ENCODE measurements at regions not wholly inside any gene's neighbourhood (a gene's known extent, or its start where the extent isn't known, plus 50 kb on each side); places are given as distances from the start of the nearest gene placed in this dataset.

DNA sequence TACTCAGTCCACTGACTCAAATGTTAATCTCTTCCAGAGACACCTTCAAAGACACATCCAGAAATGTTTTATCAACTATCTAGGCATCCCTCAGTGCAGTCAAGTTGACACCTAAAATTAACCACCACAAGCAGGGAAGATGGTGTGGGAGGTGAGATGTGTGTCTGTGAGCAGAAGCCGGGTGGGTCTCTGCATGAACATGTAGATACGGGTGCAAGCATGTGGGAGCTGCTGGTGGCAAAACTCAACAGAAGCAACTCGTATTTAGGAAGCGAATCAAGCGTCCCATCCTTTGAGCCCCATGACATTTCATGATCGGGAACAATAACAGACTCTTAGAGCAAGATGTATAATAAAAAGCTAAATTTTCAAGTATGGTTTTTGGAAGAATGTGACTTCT, 110.0 kb upstream of the C14orf180 start:
- Histone ChIP-seq H3K36me3 (ENCODE audit: control insufficient read depth in 2 of 2, insufficient read depth in 2 of 2, low read length in 2 of 2) (no peaks in the 10 kb centered on the region), H3K9ac (ENCODE audit: low read depth in 1 of 2, low read length in 2 of 2) (no peak overlapping the region), H3K4me3 (ENCODE audit: low read length in 2 of 2) (no peak overlapping the region), H3K27me3 (ENCODE audit: control insufficient read depth in 2 of 2, insufficient read depth in 2 of 2, low read length in 2 of 2) (no peaks in the 10 kb centered on the region), H3K27ac (ENCODE audit: low read depth in 2 of 2, low read length in 2 of 2) (no peak overlapping the region), H3K9me3 (ENCODE audit: control insufficient read depth in 2 of 2, low read length in 2 of 2) (no peaks in the 10 kb centered on the region), H3K4me1 (ENCODE audit: control insufficient read depth in 2 of 2, insufficient read depth in 2 of 2, low read length in 2 of 2) (no peaks in the 10 kb centered on the region)

DNA sequence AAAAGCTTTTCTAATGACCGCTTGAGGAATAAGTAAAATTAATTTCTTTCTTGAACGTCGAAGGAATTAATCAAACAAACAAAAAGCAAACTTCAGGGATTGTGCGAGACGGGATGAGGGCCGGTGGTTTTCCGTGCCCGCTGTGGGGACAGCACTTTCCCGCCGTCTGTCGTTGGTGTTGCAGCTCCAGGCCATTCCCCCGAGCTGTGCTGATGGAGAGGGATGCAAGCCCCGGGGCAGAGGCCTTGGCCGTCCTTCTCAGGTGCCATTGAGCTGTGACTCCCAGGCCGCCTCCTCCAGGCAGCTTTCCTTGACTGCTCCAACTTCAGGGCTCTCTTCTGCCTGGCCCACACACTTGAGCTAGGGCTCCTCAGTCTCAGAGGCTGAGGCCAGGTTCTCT, 109.0 kb upstream of the C14orf180 start:
- Histone ChIP-seq H3K9ac (ENCODE audit: low read depth in 1 of 2, low read length in 2 of 2) (no peak overlapping the region), H3K4me1 (ENCODE audit: control insufficient read depth in 2 of 2, insufficient read depth in 2 of 2, low read length in 2 of 2) (no peaks in the 10 kb centered on the region), H3K9me3 (ENCODE audit: control insufficient read depth in 2 of 2, low read length in 2 of 2) (no peaks in the 10 kb centered on the region), H3K4me3 (ENCODE audit: low read length in 2 of 2) (no peak overlapping the region), H3K27ac (ENCODE audit: low read depth in 2 of 2, low read length in 2 of 2) (no peak overlapping the region), H3K36me3 (ENCODE audit: control insufficient read depth in 2 of 2, insufficient read depth in 2 of 2, low read length in 2 of 2) (no peaks in the 10 kb centered on the region), H3K27me3 (ENCODE audit: control insufficient read depth in 2 of 2, insufficient read depth in 2 of 2, low read length in 2 of 2) (no peaks in the 10 kb centered on the region)

- no peaks in the 10 kb centered on the region for H3K4me1 ChIP-seq (ENCODE audit: control insufficient read depth in 2 of 2, insufficient read depth in 2 of 2, low read length in 2 of 2)
- H3K36me3 ChIP-seq (ENCODE audit: control insufficient read depth in 2 of 2, insufficient read depth in 2 of 2, low read length in 2 of 2) = no peaks in the 10 kb centered on the region
- no peaks in the 10 kb centered on the region for H3K27me3 ChIP-seq (ENCODE audit: control insufficient read depth in 2 of 2, insufficient read depth in 2 of 2, low read length in 2 of 2)
These were observed 108.5 kb upstream of the C14orf180 start for GRCh38 chr14:104471114-104471513.

GRCh38 chr14:104472073-104472472, 107.5 kb upstream of the C14orf180 start:
- H3K36me3 ChIP-seq (ENCODE audit: control insufficient read depth in 2 of 2, insufficient read depth in 2 of 2, low read length in 2 of 2) = no peaks in the 10 kb centered on the region

More at GRCh38 chr14:104471114-104471513, 108.5 kb upstream of the C14orf180 start:
- Histone ChIP-seq H3K27ac (ENCODE audit: low read depth in 2 of 2, low read length in 2 of 2) (no peak overlapping the region), H3K4me3 (ENCODE audit: low read length in 2 of 2) (no peak overlapping the region), H3K9ac (ENCODE audit: low read depth in 1 of 2, low read length in 2 of 2) (no peak overlapping the region), H3K9me3 (ENCODE audit: control insufficient read depth in 2 of 2, low read length in 2 of 2) (no peaks in the 10 kb centered on the region)

GRCh38 chr14:104472536-104473243, 106.9 kb upstream of the C14orf180 start:
- Histone ChIP-seq H3K27ac (ENCODE audit: low read depth in 2 of 2, low read length in 2 of 2) (no peak overlapping the region), H3K4me1 (ENCODE audit: control insufficient read depth in 2 of 2, insufficient read depth in 2 of 2, low read length in 2 of 2) (no peaks in the 10 kb centered on the region), H3K36me3 (ENCODE audit: control insufficient read depth in 2 of 2, insufficient read depth in 2 of 2, low read length in 2 of 2) (no peaks in the 10 kb centered on the region), H3K9ac (ENCODE audit: low read depth in 1 of 2, low read length in 2 of 2) (no peak overlapping the region), H3K27me3 (ENCODE audit: control insufficient read depth in 2 of 2, insufficient read depth in 2 of 2, low read length in 2 of 2) (peaks cover 0 to 3% of the 10 kb centered on the region in 2 donors), H3K9me3 (ENCODE audit: control insufficient read depth in 2 of 2, low read length in 2 of 2) (no peaks in the 10 kb centered on the region), H3K4me3 (ENCODE audit: low read length in 2 of 2) (no peak overlapping the region)

More at GRCh38 chr14:104472073-104472472, 107.5 kb upstream of the C14orf180 start:
- Histone ChIP-seq H3K4me3 (ENCODE audit: low read length in 2 of 2) (no peak overlapping the region), H3K9me3 (ENCODE audit: control insufficient read depth in 2 of 2, low read length in 2 of 2) (no peaks in the 10 kb centered on the region), H3K4me1 (ENCODE audit: control insufficient read depth in 2 of 2, insufficient read depth in 2 of 2, low read length in 2 of 2) (no peaks in the 10 kb centered on the region), H3K9ac (ENCODE audit: low read depth in 1 of 2, low read length in 2 of 2) (no peak overlapping the region), H3K27ac (ENCODE audit: low read depth in 2 of 2, low read length in 2 of 2) (no peak overlapping the region), H3K27me3 (ENCODE audit: control insufficient read depth in 2 of 2, insufficient read depth in 2 of 2, low read length in 2 of 2) (no peaks in the 10 kb centered on the region)

- no peak overlapping the region for H3K9ac ChIP-seq (ENCODE audit: low read depth in 1 of 2, low read length in 2 of 2)
- H3K4me1 ChIP-seq (ENCODE audit: control insufficient read depth in 2 of 2, insufficient read depth in 2 of 2, low read length in 2 of 2) = no peaks in the 10 kb centered on the region
- no peaks in the 10 kb centered on the region for H3K36me3 ChIP-seq (ENCODE audit: control insufficient read depth in 2 of 2, insufficient read depth in 2 of 2, low read length in 2 of 2)
- no peaks in the 10 kb centered on the region for H3K9me3 ChIP-seq (ENCODE audit: control insufficient read depth in 2 of 2, low read length in 2 of 2)
- no peak overlapping the region for H3K27ac ChIP-seq (ENCODE audit: low read depth in 2 of 2, low read length in 2 of 2)
- no peak overlapping the region for H3K4me3 ChIP-seq (ENCODE audit: low read length in 2 of 2)
- H3K27me3 ChIP-seq (ENCODE audit: control insufficient read depth in 2 of 2, insufficient read depth in 2 of 2, low read length in 2 of 2) = peaks cover 0 to 4% of the 10 kb centered on the region in 2 donors
These were observed 106.4 kb upstream of the C14orf180 start for GRCh38 chr14:104473244-104473565.

GRCh38 chr14:104473649-104474494, 105.7 kb upstream of the C14orf180 start:
- no peaks in the 10 kb centered on the region for H3K9me3 ChIP-seq (ENCODE audit: control insufficient read depth in 2 of 2, low read length in 2 of 2)
- peaks cover 0 to 4% of the 10 kb centered on the region in 2 donors for H3K27me3 ChIP-seq (ENCODE audit: control insufficient read depth in 2 of 2, insufficient read depth in 2 of 2, low read length in 2 of 2)
- no peak overlapping the region for H3K9ac ChIP-seq (ENCODE audit: low read depth in 1 of 2, low read length in 2 of 2)
- H3K4me1 ChIP-seq (ENCODE audit: control insufficient read depth in 2 of 2, insufficient read depth in 2 of 2, low read length in 2 of 2) = no peaks in the 10 kb centered on the region
- H3K27ac ChIP-seq (ENCODE audit: low read depth in 2 of 2, low read length in 2 of 2) = no peak overlapping the region
- H3K36me3 ChIP-seq (ENCODE audit: control insufficient read depth in 2 of 2, insufficient read depth in 2 of 2, low read length in 2 of 2) = no peaks in the 10 kb centered on the region
- H3K4me3 ChIP-seq (ENCODE audit: low read length in 2 of 2) = no peak overlapping the region

DNA sequence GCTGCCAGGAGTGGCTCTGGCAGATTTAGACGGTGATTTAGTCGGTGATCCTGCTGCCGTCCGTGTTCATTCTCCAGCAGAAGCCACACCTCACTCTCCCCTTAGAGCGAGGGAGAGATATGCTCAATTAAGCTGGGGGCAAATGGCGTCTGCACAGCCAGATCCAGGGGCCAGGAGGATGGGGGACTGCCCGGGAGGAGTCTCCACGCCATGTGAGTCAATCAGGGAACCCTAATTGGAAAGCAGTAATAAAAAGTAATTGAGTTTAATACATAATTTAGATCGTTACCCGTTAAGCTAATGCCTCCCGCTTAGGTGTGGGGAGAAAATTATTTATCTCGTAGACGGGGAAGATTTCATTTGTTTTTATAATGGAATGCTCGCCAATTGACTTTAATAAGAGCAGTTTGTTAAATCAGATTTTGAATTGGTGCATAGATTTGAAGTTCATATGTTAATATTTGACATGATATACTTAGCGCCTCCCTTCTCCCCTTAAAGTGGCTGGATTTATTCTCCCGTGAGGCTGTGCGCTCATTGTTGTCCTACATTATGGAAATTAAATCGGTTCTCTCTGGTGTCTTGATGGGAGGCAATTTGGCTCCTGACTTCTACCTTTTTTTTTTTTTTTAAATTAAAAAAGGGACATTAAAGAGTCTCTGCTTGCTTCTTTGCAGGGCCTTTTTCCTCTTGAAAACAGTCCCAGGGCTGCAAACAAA, 104.9 kb upstream of the C14orf180 start:
- H3K4me3 ChIP-seq (ENCODE audit: low read length in 2 of 2) = no peak overlapping the region
- no peaks in the 10 kb centered on the region for H3K4me1 ChIP-seq (ENCODE audit: control insufficient read depth in 2 of 2, insufficient read depth in 2 of 2, low read length in 2 of 2)
- H3K27me3 ChIP-seq (ENCODE audit: control insufficient read depth in 2 of 2, insufficient read depth in 2 of 2, low read length in 2 of 2) = peaks cover 0 to 4% of the 10 kb centered on the region in 2 donors
- no peaks in the 10 kb centered on the region for H3K9me3 ChIP-seq (ENCODE audit: control insufficient read depth in 2 of 2, low read length in 2 of 2)
- no peak overlapping the region for H3K27ac ChIP-seq (ENCODE audit: low read depth in 2 of 2, low read length in 2 of 2)
- no peaks in the 10 kb centered on the region for H3K36me3 ChIP-seq (ENCODE audit: control insufficient read depth in 2 of 2, insufficient read depth in 2 of 2, low read length in 2 of 2)
- no peak overlapping the region for H3K9ac ChIP-seq (ENCODE audit: low read depth in 1 of 2, low read length in 2 of 2)

DNA sequence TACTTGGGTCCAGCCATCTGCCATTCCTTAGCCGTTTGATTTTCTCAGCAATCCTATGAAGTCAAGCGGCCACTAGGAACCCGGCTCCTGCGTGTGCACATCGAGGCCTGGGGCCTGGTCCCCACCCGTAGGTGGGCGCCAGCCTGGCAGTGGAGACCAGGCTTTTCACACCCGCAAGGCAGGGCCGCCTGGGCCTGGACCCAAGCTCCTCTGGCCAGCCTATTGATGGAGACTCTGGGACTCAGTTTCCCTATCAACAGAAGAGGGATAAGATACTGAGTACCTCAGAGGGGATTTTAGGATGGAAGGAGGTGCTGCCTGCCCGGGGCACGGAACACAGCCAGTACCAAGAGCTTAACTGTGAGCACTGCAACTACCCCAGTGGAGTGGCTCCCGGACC, 104.3 kb upstream of the C14orf180 start:
- no peak overlapping the region for H3K27ac ChIP-seq (ENCODE audit: low read depth in 2 of 2, low read length in 2 of 2)
- H3K27me3 ChIP-seq (ENCODE audit: control insufficient read depth in 2 of 2, insufficient read depth in 2 of 2, low read length in 2 of 2) = peaks cover 0 to 4% of the 10 kb centered on the region in 2 donors
- H3K4me3 ChIP-seq (ENCODE audit: low read length in 2 of 2) = no peak overlapping the region
- H3K9me3 ChIP-seq (ENCODE audit: control insufficient read depth in 2 of 2, low read length in 2 of 2) = no peaks in the 10 kb centered on the region
- no peaks in the 10 kb centered on the region for H3K4me1 ChIP-seq (ENCODE audit: control insufficient read depth in 2 of 2, insufficient read depth in 2 of 2, low read length in 2 of 2)
- H3K36me3 ChIP-seq (ENCODE audit: control insufficient read depth in 2 of 2, insufficient read depth in 2 of 2, low read length in 2 of 2) = no peaks in the 10 kb centered on the region
- H3K9ac ChIP-seq (ENCODE audit: low read depth in 1 of 2, low read length in 2 of 2) = no peak overlapping the region

DNA sequence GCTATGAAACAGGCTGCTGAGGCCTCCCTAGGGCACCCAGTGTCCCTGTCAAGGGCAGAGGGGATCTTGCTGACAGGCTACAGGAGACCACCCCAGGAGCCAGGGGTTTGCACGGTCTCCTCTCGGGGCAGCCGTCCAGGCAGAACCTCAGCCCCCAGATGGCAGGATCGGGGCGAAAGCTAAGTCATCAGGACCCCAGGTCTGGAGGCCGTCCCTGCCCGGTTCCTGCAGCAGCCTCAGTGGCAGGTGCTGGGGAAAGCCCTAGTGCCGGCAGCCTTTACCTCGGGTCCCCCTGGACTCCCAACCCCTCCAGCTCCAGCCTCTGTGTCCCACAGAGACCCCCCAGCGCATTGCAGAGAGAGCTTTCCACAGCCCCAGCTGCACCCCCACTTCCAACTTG, 103.8 kb upstream of the C14orf180 start:
- H3K4me3 ChIP-seq (ENCODE audit: low read length in 2 of 2) = no peak overlapping the region
- no peak overlapping the region for H3K9ac ChIP-seq (ENCODE audit: low read depth in 1 of 2, low read length in 2 of 2)
- no peaks in the 10 kb centered on the region for H3K36me3 ChIP-seq (ENCODE audit: control insufficient read depth in 2 of 2, insufficient read depth in 2 of 2, low read length in 2 of 2)
- no peaks in the 10 kb centered on the region for H3K9me3 ChIP-seq (ENCODE audit: control insufficient read depth in 2 of 2, low read length in 2 of 2)
- peaks cover 0 to 4% of the 10 kb centered on the region in 2 donors for H3K27me3 ChIP-seq (ENCODE audit: control insufficient read depth in 2 of 2, insufficient read depth in 2 of 2, low read length in 2 of 2)
- no peak overlapping the region for H3K27ac ChIP-seq (ENCODE audit: low read depth in 2 of 2, low read length in 2 of 2)
- H3K4me1 ChIP-seq (ENCODE audit: control insufficient read depth in 2 of 2, insufficient read depth in 2 of 2, low read length in 2 of 2) = no peaks in the 10 kb centered on the region
